ENCODE measurements at regions not wholly inside any gene's neighbourhood (a gene's known extent, or its start where the extent isn't known, plus 50 kb on each side); places are given as distances from the start of the nearest gene placed in this dataset.

DNA sequence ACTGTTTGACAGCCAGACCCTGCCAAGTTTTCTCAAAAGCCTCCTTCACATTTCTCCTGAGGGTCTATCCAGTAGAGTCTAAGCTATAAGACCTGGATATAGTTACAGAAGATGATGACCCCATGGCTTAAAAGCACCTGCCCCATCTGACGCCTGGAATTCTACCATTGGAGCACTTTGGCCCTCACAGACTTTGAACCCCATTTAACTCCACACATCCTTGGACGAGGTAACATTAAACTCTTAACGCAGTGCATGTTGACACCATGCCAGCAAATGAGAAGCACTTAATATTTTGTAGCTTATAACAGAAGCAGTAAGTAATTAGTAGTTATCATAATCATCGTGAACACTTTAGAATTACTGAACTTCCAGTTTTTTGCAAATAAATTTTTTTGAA is 61.9 kb upstream of the SMNDC1 start:
- no peak overlapping the region for H3K9ac ChIP-seq (ENCODE audit: insufficient read depth, low read length)
- no peaks in the 10 kb centered on the region for H3K36me3 ChIP-seq (ENCODE audit: control insufficient read depth, insufficient read depth, low read length)
- no peak for DNase-seq (ENCODE audit: low read depth in 2 of 2)
- no peak for TF ChIP-seq EZH2 (IDR thresholded peaks at IDR 0.05; ENCODE audit: low read length, missing control alignments)
- TF ChIP-seq CTCF (conservative IDR thresholded peaks at IDR 0.05 in 1 of 2, IDR thresholded peaks at IDR 0.05 in 1 of 2; ENCODE audit: low read depth in 1 of 2, low read length in 2 of 2) = no peak
- H3K4me3 ChIP-seq (replicated peaks in 1 of 4; ENCODE audit: control extremely low read depth in 1 of 4, insufficient read depth in 1 of 4, low read depth in 3 of 4, low read length in 4 of 4) = no peak overlapping the region
- H4K20me1 ChIP-seq (ENCODE audit: control insufficient read depth, extremely low read depth, insufficient read depth, low read length) = no peaks in the 10 kb centered on the region
- H2AFZ ChIP-seq (ENCODE audit: low read length) = no peak overlapping the region
- H3K79me2 ChIP-seq (ENCODE audit: control insufficient read depth, insufficient read depth, low read length) = no peaks in the 10 kb centered on the region
- no peak overlapping the region for H3K4me2 ChIP-seq (ENCODE audit: extremely low read depth, insufficient read depth, low read length)
- peaks cover 5% of the 10 kb centered on the region for H3K4me1 ChIP-seq (ENCODE audit: control insufficient read depth, extremely low read depth, insufficient read depth, low read length)
- H3K27me3 ChIP-seq (ENCODE audit: control insufficient read depth, insufficient read depth, low read length) = no peaks in the 10 kb centered on the region
- no peak overlapping the region for H3K27ac ChIP-seq (ENCODE audit: insufficient read depth, low read length)
- no peaks in the 10 kb centered on the region for H3K9me3 ChIP-seq (ENCODE audit: control insufficient read depth, insufficient read depth, low read depth, low read length)

GRCh38 chr10:110368002-110368401 is 63.3 kb upstream of the SMNDC1 start:
- TF ChIP-seq EZH2 (IDR thresholded peaks at IDR 0.05; ENCODE audit: low read length, missing control alignments) (no peak), CTCF (conservative IDR thresholded peaks at IDR 0.05 in 1 of 2, IDR thresholded peaks at IDR 0.05 in 1 of 2; ENCODE audit: low read depth in 1 of 2, low read length in 2 of 2) (no peak)
- no peak overlapping the region for H3K4me3 ChIP-seq (replicated peaks in 1 of 4; ENCODE audit: control extremely low read depth in 1 of 4, insufficient read depth in 1 of 4, low read depth in 3 of 4, low read length in 4 of 4)
- no peak overlapping the region for H3K9ac ChIP-seq (ENCODE audit: insufficient read depth, low read length)
- DNase-seq (ENCODE audit: low read depth in 2 of 2) = no peak
- H3K9me3 ChIP-seq (ENCODE audit: control insufficient read depth, insufficient read depth, low read depth, low read length) = no peaks in the 10 kb centered on the region
- no peak overlapping the region for H3K27ac ChIP-seq (ENCODE audit: insufficient read depth, low read length)
- H4K20me1 ChIP-seq (ENCODE audit: control insufficient read depth, extremely low read depth, insufficient read depth, low read length) = no peaks in the 10 kb centered on the region
- H3K36me3 ChIP-seq (ENCODE audit: control insufficient read depth, insufficient read depth, low read length) = no peaks in the 10 kb centered on the region
- H3K4me2 ChIP-seq (ENCODE audit: extremely low read depth, insufficient read depth, low read length) = no peak overlapping the region
- H3K27me3 ChIP-seq (ENCODE audit: control insufficient read depth, insufficient read depth, low read length) = no peaks in the 10 kb centered on the region
- H3K79me2 ChIP-seq (ENCODE audit: control insufficient read depth, insufficient read depth, low read length) = no peaks in the 10 kb centered on the region
- no peak overlapping the region for H2AFZ ChIP-seq (ENCODE audit: low read length)
- peaks cover 7% of the 10 kb centered on the region for H3K4me1 ChIP-seq (ENCODE audit: control insufficient read depth, extremely low read depth, insufficient read depth, low read length)

- DNase-seq (ENCODE audit: low read depth in 2 of 2) = no peak
Measured at GRCh38 chr10:110368556-110368955, 63.8 kb upstream of the SMNDC1 start.

More at GRCh38 chr10:110368556-110368955, 63.8 kb upstream of the SMNDC1 start:
- H3K79me2 ChIP-seq (ENCODE audit: control insufficient read depth, insufficient read depth, low read length) = no peaks in the 10 kb centered on the region
- TF ChIP-seq EZH2 (IDR thresholded peaks at IDR 0.05; ENCODE audit: low read length, missing control alignments) (no peak), CTCF (conservative IDR thresholded peaks at IDR 0.05 in 1 of 2, IDR thresholded peaks at IDR 0.05 in 1 of 2; ENCODE audit: low read depth in 1 of 2, low read length in 2 of 2) (no peak)
- H3K4me1 ChIP-seq (ENCODE audit: control insufficient read depth, extremely low read depth, insufficient read depth, low read length) = peaks cover 7% of the 10 kb centered on the region
- no peak overlapping the region for H2AFZ ChIP-seq (ENCODE audit: low read length)
- H3K27ac ChIP-seq (ENCODE audit: insufficient read depth, low read length) = no peak overlapping the region
- no peak overlapping the region for H3K9ac ChIP-seq (ENCODE audit: insufficient read depth, low read length)
- no peaks in the 10 kb centered on the region for H3K9me3 ChIP-seq (ENCODE audit: control insufficient read depth, insufficient read depth, low read depth, low read length)
- no peaks in the 10 kb centered on the region for H4K20me1 ChIP-seq (ENCODE audit: control insufficient read depth, extremely low read depth, insufficient read depth, low read length)
- no peaks in the 10 kb centered on the region for H3K27me3 ChIP-seq (ENCODE audit: control insufficient read depth, insufficient read depth, low read length)
- no peaks in the 10 kb centered on the region for H3K36me3 ChIP-seq (ENCODE audit: control insufficient read depth, insufficient read depth, low read length)
- H3K4me3 ChIP-seq (replicated peaks in 1 of 4; ENCODE audit: control extremely low read depth in 1 of 4, insufficient read depth in 1 of 4, low read depth in 3 of 4, low read length in 4 of 4) = no peak overlapping the region
- no peak overlapping the region for H3K4me2 ChIP-seq (ENCODE audit: extremely low read depth, insufficient read depth, low read length)

Data from fibroblast of lung (primary cell).